ENCODE measurements at regions not wholly inside any gene's neighbourhood (a gene's known extent, or its start where the extent isn't known, plus 50 kb on each side); places are given as distances from the start of the nearest gene placed in this dataset.

- no peaks in the 10 kb centered on the region for H3K36me3 ChIP-seq (ENCODE audit: control insufficient read depth in 2 of 2, insufficient read depth in 2 of 2, low read length in 1 of 2)
- no peaks in the 10 kb centered on the region for H3K27me3 ChIP-seq (replicated peaks in 1 of 2; ENCODE audit: control insufficient read depth in 2 of 2, insufficient read depth in 2 of 2, low read length in 1 of 2)
- ChIA-PET POLR2A (no interaction called here), RAD21 (ENCODE audit: unreplicated experiment) (no interaction called here), CTCF (no interaction called here), SMC1A (ENCODE audit: uncharacterized antibody, unreplicated experiment) (interaction anchor here (1.2 kb wide), 1 partner anchor 250 kb away, joined by 3 read pairs; no protein-coding TSS in a partner anchor)
- ATAC-seq: no peak
- no peaks in the 10 kb centered on the region for H3K4me1 ChIP-seq (ENCODE audit: control insufficient read depth, insufficient read depth, low read length)
- intact Hi-C loops (cut with micrococcal nuclease; ENCODE audit: unreplicated experiment) (no loop called here), in situ Hi-C loops (cut with MboI) (no loop called here)
- no peak for FAIRE-seq
- H4K20me1 ChIP-seq (ENCODE audit: control insufficient read depth, insufficient read depth): no peaks in the 10 kb centered on the region
- no peak overlapping the region for H3K9ac ChIP-seq (ENCODE audit: control insufficient read depth, insufficient read depth, low read length)
- no peak for TF ChIP-seq NR2C1 (IDR thresholded peaks at IDR 0.05)
- no peak overlapping the region for H3K27ac ChIP-seq (ENCODE audit: control insufficient read depth, insufficient read depth)
- DNase-seq (ENCODE audit: low read depth, low spot score): no peak
- no peaks in the 10 kb centered on the region for H3K9me3 ChIP-seq (replicated peaks; ENCODE audit: control insufficient read depth, insufficient read depth, low read length)
- no peak overlapping the region for H3K4me2 ChIP-seq (ENCODE audit: control insufficient read depth, insufficient read depth)
- H3K79me2 ChIP-seq (ENCODE audit: control insufficient read depth, insufficient read depth, low read length): no peaks in the 10 kb centered on the region
- no TSS peak for BruUV-seq (replicated peaks)
- no peak overlapping the region for H3K4me3 ChIP-seq
- no peak overlapping the region for H2AFZ ChIP-seq (ENCODE audit: control insufficient read depth, low read depth, low read length)
These were observed 268.2 kb downstream of the TENT5A start for GRCh38 chr6:81484251-81484650.

DNA sequence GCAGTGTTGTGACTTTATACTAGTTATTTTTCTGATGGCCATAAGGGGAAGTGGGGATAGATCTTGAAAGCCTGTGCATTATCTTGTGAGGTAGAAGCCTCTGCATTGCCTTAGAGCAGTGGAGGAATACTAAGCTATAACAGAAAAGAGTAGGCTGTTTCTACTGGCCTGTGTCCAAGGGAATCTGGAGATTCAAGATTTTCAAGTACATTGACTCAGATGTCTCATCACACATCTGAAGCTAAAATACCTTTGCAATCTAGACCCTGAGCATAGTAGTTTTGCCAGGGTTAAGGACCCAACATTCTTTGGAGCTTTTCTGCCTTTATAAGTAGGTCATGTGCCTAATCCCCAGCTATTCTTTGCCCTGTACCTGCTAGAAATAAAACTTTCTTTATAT lies 272.3 kb downstream of the TENT5A start:
- no peaks in the 10 kb centered on the region for H4K20me1 ChIP-seq (ENCODE audit: control insufficient read depth, insufficient read depth)
- ChIA-PET RAD21 (ENCODE audit: unreplicated experiment) (interaction anchor here (1.2 kb wide), 1 partner anchor 121 kb away, joined by 3 read pairs; no protein-coding TSS in a partner anchor), CTCF (no interaction called here), POLR2A (interaction anchor here (0.6 kb wide), 1 partner anchor 789 kb away, joined by 4 read pairs; no protein-coding TSS in a partner anchor), SMC1A (ENCODE audit: uncharacterized antibody, unreplicated experiment) (interaction anchor here (1.2 to 1.8 kb wide), 2 partner anchors 10 to 15 kb away, joined by 6 read pairs; no protein-coding TSS in a partner anchor)
- H2AFZ ChIP-seq (ENCODE audit: control insufficient read depth, low read depth, low read length): no peak overlapping the region
- H3K79me2 ChIP-seq (ENCODE audit: control insufficient read depth, insufficient read depth, low read length): no peaks in the 10 kb centered on the region
- H3K36me3 ChIP-seq (ENCODE audit: control insufficient read depth in 2 of 2, insufficient read depth in 2 of 2, low read length in 1 of 2): no peaks in the 10 kb centered on the region
- no peak overlapping the region for H3K4me2 ChIP-seq (ENCODE audit: control insufficient read depth, insufficient read depth)
- H3K9ac ChIP-seq (ENCODE audit: control insufficient read depth, insufficient read depth, low read length): no peak overlapping the region
- H3K9me3 ChIP-seq (replicated peaks; ENCODE audit: control insufficient read depth, insufficient read depth, low read length): no peaks in the 10 kb centered on the region
- intact Hi-C loops (cut with micrococcal nuclease; ENCODE audit: unreplicated experiment) (no loop called here), in situ Hi-C loops (cut with MboI) (no loop called here)
- H3K4me3 ChIP-seq: no peak overlapping the region
- DNase-seq (ENCODE audit: low read depth, low spot score) (no peak), ATAC-seq (no peak), FAIRE-seq (no peak)
- H3K4me1 ChIP-seq (ENCODE audit: control insufficient read depth, insufficient read depth, low read length): no peaks in the 10 kb centered on the region
- no peak overlapping the region for H3K27ac ChIP-seq (ENCODE audit: control insufficient read depth, insufficient read depth)
- no TSS peak for BruUV-seq (replicated peaks)
- no peaks in the 10 kb centered on the region for H3K27me3 ChIP-seq (replicated peaks in 1 of 2; ENCODE audit: control insufficient read depth in 2 of 2, insufficient read depth in 2 of 2, low read length in 1 of 2)
- TF ChIP-seq IKZF1 (conservative IDR thresholded peaks at IDR 0.05) (no peak), ZSCAN29 (IDR thresholded peaks at IDR 0.05) (no peak), CREM (IDR thresholded peaks at IDR 0.05; ENCODE audit: low read depth) (no peak), BCL11A (IDR thresholded peaks at IDR 0.05; ENCODE audit: low read depth, low read length) (no peak), NR2F1 (conservative IDR thresholded peaks at IDR 0.05) (no peak), YY1 (IDR thresholded peaks at IDR 0.05; ENCODE audit: low read depth, low read length) (no peak), PML (IDR thresholded peaks at IDR 0.05; ENCODE audit: low read length) (no peak), ZNF24 (IDR thresholded peaks at IDR 0.05) (no peak), RCOR1 (conservative IDR thresholded peaks at IDR 0.05; ENCODE audit: low read depth, low read length) (no peak), TARDBP (IDR thresholded peaks at IDR 0.05; ENCODE audit: borderline replicate concordance) (no peak), ZBTB33 (IDR thresholded peaks at IDR 0.05) (no peak), TBL1XR1 (IDR thresholded peaks at IDR 0.05; ENCODE audit: low read depth, low read length) (no peak)
- TF ChIP-seq, protein P1, sequence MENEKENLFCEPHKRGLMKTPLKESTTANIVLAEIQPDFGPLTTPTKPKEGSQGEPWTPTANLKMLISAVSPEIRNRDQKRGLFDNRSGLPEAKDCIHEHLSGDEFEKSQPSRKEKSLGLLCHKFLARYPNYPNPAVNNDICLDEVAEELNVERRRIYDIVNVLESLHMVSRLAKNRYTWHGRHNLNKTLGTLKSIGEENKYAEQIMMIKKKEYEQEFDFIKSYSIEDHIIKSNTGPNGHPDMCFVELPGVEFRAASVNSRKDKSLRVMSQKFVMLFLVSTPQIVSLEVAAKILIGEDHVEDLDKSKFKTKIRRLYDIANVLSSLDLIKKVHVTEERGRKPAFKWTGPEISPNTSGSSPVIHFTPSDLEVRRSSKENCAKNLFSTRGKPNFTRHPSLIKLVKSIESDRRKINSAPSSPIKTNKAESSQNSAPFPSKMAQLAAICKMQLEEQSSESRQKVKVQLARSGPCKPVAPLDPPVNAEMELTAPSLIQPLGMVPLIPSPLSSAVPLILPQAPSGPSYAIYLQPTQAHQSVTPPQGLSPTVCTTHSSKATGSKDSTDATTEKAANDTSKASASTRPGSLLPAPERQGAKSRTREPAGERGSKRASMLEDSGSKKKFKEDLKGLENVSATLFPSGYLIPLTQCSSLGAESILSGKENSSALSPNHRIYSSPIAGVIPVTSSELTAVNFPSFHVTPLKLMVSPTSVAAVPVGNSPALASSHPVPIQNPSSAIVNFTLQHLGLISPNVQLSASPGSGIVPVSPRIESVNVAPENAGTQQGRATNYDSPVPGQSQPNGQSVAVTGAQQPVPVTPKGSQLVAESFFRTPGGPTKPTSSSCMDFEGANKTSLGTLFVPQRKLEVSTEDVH (IDR thresholded peaks at IDR 0.05; ENCODE audit: low read depth, partially characterized antibody): no peak
